ENCODE measurements at regions not wholly inside any gene's neighbourhood (a gene's known extent, or its start where the extent isn't known, plus 50 kb on each side); places are given as distances from the start of the nearest gene placed in this dataset.

DNA sequence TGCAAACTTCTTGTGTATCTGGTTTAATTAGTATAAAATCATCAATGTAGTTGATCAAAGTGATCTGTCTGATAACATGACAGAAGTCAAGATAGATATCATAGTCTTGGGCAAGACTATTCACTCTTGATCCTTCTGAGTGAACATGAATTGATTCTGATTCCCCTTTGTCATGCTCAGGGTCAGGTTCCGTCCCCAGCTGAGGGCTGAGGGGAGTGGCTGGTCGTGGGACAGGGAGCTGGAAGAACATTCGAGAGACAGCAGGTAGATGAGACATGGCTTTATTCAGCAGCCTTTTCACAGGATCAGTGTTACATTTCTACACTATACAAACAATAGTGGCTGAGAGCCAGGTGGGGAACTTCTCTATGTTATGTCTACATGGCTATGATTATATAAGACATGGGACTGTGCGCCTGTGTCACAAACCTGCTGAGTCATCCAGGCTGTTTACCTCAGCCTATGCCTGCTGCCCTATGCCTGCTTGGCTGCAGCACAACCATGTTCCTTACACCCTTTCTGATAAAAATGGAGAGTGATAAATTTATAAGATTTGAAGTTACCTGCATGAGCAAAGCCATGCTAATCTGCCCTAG lies 586.9 kb upstream of the NR3C2 start:
- no peak for DNase-seq

DNA sequence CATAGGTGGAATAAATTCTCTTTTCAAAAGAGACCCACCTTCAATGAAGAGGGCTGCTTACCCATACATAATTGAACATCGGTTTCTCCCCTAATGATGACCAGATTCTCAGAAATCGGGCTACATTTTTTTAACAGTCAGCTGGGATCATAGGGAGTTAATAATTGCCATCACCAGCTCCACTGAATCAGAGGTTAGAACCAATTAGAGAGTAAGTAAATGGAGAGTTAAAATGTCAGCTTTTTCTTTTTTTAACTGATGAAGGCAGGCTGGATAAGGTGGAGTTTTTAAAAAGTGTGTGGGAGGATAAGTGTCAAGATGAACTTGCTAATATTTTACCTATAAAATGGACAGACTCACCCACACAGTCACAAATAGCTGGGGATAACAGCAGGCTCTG lies 584.5 kb upstream of the NR3C2 start:
- DNase-seq: no peak

DNA sequence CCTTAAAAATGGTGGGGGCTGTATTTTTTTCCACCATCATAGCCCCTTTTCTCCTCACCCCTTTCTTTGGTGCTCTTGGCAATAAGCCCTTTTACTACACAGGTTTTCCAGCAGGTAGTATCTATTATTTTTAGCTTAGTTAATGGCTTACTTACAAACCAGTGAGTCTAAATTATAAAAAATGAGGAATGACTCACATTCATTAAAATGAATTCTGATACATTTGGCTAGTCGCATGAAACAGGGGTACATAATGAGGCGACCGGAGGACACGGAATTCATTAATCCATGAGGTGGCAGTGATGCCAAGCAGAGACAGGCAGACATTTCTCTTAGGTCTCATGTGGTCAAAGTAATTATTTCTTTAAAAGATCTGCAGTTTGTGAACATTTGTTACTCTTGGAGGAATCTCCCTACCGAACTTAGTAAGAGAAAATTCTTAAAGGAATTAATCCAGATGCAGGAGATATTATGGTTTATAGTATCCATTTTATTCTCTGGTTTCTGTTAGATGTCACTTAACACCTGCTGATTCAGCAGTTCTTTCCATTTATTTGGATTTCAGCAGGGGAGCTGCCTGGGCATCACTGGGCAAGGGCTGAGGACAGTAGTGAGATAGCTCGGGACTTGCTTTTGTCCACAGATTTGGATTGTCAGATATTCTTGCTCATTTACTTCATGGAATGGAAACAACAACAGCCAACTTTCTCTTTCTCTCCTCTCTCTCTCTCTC lies 575.0 kb upstream of the NR3C2 start:
- DNase-seq: no peak

- DNase-seq: no peak
Observed at GRCh38 chr4:149009223-149009622, 567.0 kb upstream of the NR3C2 start.

GRCh38 chr4:149008415-149009025 lies 566.3 kb upstream of the NR3C2 start:
- no peak for DNase-seq

GRCh38 chr4:149005191-149005590 lies 563.0 kb upstream of the NR3C2 start:
- DNase-seq: no peak

- no peak for DNase-seq
Observed at GRCh38 chr4:148999924-149000323, 557.7 kb upstream of the NR3C2 start.

DNA sequence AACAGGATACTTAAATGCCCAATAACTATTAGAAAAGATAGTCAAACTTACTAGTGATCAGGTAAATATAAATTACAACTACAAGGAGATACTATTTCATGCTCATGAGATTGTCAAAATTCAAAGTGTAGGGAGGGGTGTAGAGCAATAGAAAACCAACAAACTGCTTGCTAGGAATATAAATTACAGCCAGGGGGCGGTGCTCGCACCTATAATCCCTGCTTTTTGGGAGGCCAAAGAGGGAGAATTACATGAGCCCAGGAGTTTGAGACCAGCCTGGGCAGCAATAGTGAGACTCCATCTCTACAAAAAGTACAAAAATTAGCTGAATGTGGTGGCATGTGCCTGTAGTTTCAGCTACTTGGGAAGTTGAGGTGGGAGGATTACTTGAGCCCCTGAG lies 556.5 kb upstream of the NR3C2 start:
- no peak for DNase-seq

DNA sequence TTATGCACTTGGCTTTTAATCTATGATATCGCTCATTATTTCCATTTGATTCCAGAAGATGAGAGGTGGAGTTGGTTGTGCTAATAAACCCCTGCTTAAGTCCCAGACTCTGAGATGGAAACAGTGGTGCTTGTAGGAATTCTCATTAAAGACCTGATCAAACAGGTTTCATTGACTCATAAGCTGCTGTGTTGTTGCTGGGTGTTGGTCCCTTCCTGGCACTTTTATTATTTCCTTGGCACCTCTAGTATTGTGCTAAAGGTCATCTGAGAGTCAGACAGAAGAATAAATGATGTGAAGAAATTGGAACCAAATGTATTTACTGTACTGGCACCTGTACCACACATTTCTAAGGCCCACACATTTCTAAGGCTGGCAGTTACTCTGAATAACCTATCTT lies 544.7 kb upstream of the NR3C2 start:
- no peak for DNase-seq

DNA sequence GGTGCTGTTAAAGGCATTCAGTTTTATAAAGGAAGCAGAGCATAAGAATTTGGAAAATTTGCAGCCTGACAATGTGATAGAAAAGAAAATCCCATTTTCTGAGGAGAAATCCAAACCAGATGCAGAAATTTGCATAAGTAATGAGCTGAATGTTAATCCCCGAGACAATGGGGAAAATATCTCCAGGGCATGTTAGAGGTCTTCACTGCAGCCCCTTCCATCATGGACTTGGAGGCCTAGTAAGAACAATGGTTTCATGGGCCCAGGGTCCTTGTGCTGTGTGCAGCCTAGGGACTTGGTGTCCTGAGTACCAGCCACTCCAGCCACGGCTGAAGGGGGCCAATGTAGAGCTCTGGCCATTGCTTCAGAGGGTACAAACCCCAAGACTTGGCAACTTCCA lies 542.7 kb upstream of the NR3C2 start:
- no peak for DNase-seq

DNA sequence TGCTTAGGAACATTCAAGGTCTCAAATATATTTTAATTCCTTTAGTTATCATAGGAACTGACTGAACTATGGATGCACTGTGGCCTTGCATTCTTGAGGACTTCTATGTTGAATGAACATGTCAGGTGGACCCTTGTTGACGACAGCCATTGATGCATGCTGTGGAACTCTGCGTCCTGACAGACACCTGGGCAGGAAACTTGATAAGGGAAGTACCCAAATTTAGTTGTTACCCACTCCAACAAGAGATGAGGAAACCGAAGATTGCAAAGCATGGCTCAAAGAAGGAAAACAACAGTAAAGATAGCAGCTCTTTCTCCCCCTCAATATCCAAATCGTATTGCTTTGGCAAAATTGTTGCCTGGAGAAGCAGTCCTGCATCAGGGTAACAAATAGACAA lies 540.0 kb upstream of the NR3C2 start:
- peak in 1 of 2 donors; percentile 12 for DNase-seq

- no peak for DNase-seq
Observed at GRCh38 chr4:148980782-148981480, 538.7 kb upstream of the NR3C2 start.

DNA sequence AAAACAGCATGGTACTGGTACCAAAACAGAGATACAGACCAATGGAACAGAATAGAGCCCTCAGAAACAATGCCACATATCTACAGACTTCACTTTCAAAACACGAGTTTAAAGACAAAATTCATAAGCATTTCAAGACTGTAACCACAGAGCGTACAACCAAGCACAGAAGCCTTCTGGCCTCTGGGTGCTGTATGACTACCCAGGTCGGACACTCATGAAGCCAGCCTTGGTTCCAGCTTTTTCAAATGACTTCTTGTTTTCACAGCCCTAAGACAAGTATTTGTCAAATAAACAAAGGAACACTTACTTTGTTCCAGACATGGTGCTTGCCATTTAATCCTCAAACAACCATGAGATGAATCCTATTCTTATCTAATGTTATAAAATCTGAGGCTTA lies 536.1 kb upstream of the NR3C2 start:
- DNase-seq: no peak

DNA sequence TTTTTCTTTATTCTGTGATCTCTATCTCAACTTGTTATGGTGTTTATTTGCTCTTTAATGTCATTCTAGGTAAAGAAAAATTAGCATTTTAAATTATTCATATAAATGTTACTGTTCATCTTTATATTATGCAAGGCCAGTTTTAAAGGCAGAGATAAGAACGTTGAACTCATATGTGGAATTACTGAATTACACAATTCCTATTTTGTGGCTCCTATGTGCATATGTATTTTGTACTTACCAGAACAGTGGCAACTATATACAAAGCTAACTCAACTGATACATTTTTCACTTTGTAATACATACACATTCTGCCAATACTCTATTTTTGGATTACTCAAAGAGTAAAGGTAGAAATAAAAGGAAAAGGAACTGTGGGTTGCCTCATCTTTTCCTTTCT lies 533.2 kb upstream of the NR3C2 start:
- no peak for DNase-seq

DNA sequence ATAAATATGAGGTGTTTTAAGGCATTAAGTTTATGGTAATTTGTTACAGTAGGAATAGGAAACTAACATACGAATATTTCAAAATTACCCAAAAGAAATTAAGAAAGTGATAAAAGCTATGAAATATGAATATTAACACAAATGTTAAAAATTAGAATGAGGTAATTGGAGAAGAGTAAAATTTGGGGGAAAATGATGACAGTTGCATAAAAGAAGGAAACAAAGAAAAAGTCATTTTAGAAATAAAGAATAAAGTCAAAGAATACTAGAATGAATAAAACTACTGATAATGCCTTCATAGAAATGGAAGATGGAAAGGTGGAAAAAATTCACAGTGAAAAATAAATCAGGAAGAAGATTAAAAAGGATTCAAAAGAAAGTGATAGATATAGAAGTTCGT lies 522.9 kb upstream of the NR3C2 start:
- DNase-seq: no peak

GRCh38 chr4:148964456-148964855 lies 522.2 kb upstream of the NR3C2 start:
- DNase-seq: no peak

DNA sequence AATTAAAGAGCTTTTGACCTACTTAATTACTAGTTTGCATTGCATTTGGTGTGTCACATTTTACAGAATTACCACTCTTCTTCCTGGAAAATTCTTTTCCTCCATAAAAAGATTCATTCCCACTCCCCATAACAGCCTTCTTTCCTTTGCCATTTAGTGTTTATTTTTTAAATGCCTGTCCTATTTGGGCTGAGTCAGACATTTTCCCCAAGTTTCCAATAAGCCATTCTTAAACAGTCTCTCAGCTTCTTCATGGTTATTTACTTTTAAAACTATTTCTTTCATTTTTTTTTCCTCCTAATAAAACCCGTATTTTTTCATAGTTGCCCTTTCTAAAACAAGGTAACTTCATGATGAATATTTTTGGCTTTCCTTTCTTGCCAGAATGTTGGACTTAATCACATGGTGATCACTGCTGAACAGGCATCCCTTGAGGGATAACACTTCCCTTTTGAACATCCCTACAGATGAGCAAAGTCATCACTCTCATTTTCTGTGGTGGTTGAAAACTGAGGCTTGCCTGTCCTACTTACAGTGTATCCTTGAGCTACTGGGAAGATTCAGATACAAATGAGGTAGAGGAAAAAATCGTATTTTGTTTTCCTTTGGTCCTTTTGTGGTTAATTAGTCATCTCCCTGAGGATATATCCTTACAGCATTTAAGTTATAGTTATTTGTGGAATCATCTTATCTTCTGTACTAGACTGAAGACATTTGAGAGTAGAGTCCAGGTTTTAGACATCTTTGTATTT lies 520.5 kb upstream of the NR3C2 start:
- no peak for DNase-seq

GRCh38 chr4:148961526-148961925 lies 519.3 kb upstream of the NR3C2 start:
- no peak for DNase-seq

DNA sequence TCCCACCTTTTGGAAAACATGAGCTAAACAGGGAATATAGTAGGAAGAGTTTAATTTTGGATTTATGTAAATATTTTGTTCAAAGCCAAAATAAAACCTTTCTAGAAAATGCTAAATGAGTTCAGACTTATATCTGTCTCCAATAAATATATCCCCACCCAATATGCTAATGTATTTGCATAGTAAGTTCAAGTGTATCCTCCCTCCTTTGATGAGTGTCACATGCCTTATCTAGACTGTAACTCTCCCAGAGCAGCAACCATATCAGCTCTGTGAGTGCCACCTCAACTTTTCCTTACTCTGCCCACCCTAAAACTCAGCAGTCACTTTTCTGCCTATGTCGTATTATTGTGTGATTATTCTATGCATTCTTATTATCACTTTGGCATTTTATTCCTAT lies 516.1 kb upstream of the NR3C2 start:
- no peak for DNase-seq

- no peak for DNase-seq
Observed at GRCh38 chr4:148955564-148956297, 513.5 kb upstream of the NR3C2 start.

- DNase-seq: no peak
Observed at GRCh38 chr4:148954011-148954749, 512.0 kb upstream of the NR3C2 start.

GRCh38 chr4:148951346-148951745 lies 509.1 kb upstream of the NR3C2 start:
- DNase-seq: no peak

Data from CD4-positive, alpha-beta T cell treated with Interleukin-4 for 1 hour (primary cell).